ENCODE measurements at regions not wholly inside any gene's neighbourhood (a gene's known extent, or its start where the extent isn't known, plus 50 kb on each side); places are given as distances from the start of the nearest gene placed in this dataset.

GRCh38 chr1:29631361-29631760, 395.0 kb downstream of the PTPRU start:
- H3K27me3 ChIP-seq = peaks cover 0 to 22% (median 11%) of the 10 kb centered on the region in 7 donors
- 63 to 70% methylated on average over 5 of the region's 5 CpGs for WGBS, 2 donors

GRCh38 chr1:29630756-29631155, 394.4 kb downstream of the PTPRU start:
- no peaks in the 10 kb centered on the region for H3K4me1 ChIP-seq
- H3K27me3 ChIP-seq = peaks cover 0 to 26% (median 11%) of the 10 kb centered on the region in 7 donors
- no peak overlapping the region for H3K4me3 ChIP-seq
- TF ChIP-seq, protein P1, sequence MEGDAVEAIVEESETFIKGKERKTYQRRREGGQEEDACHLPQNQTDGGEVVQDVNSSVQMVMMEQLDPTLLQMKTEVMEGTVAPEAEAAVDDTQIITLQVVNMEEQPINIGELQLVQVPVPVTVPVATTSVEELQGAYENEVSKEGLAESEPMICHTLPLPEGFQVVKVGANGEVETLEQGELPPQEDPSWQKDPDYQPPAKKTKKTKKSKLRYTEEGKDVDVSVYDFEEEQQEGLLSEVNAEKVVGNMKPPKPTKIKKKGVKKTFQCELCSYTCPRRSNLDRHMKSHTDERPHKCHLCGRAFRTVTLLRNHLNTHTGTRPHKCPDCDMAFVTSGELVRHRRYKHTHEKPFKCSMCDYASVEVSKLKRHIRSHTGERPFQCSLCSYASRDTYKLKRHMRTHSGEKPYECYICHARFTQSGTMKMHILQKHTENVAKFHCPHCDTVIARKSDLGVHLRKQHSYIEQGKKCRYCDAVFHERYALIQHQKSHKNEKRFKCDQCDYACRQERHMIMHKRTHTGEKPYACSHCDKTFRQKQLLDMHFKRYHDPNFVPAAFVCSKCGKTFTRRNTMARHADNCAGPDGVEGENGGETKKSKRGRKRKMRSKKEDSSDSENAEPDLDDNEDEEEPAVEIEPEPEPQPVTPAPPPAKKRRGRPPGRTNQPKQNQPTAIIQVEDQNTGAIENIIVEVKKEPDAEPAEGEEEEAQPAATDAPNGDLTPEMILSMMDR (IDR thresholded peaks at IDR 0.05) = no peak
- ATAC-seq = no peak
- H3K9me3 ChIP-seq = peaks cover 0 to 12% (median 0%) of the 10 kb centered on the region in 11 donors
- 90 to 94% methylated on average over 1 of the region's 1 CpG for whole genome bisulfite sequencing, 2 donors
- no peak for DNase-seq
- intact Hi-C loops (cut with DNase I) = no loop called here
- no peak overlapping the region for H3K27ac ChIP-seq
- H3K36me3 ChIP-seq = no peaks in the 10 kb centered on the region

More at GRCh38 chr1:29631361-29631760, 395.0 kb downstream of the PTPRU start:
- intact Hi-C loops (cut with DNase I) = no loop called here
- Histone ChIP-seq H3K4me1 (no peaks in the 10 kb centered on the region), H3K27ac (no peak overlapping the region), H3K4me3 (no peak overlapping the region), H3K9me3 (peaks cover 0 to 12% (median 0%) of the 10 kb centered on the region in 11 donors), H3K36me3 (no peaks in the 10 kb centered on the region)
- ATAC-seq (no peak), DNase-seq (no peak)
- TF ChIP-seq, protein P1 (IDR thresholded peaks at IDR 0.05) = no peak

DNA sequence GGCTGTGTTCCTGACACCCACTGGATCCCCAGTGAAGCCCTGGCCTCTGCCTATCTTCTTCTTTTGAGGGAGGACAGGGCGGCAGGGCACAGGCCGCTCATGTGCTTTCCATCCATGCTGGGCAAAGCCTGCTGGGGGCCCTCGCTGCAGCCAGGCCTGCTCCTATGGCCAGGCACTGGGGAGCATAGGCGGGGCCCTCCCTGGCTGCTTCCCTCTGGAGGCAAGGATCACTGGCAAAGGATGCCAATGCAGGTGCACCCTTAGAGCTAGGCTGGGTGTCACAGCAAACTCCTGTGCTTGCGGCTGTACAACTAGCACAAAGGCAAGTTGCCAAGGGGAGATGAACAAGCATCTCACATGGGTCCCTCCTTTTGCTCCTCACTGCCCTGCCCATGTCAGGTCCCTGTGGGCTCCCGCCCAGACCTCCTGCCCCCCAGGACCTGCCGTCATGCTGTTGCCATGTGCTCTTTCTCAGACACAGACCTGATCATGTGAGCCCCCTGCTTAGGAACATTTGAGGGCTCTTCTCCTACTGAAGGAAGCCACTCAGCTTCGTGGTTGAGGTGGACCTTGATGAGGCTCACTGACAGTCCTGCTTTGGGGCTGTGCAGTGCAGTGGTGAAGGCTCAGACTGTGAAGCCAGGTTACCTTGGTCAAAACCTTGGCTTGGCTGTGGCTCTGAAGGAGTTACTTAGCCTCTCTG, 393.6 kb downstream of the PTPRU start:
- DNase-seq (no peak), ATAC-seq (no peak)
- no peaks in the 10 kb centered on the region for H3K4me1 ChIP-seq
- H3K4me3 ChIP-seq = no peak overlapping the region
- intact Hi-C loops (cut with DNase I) = no loop called here
- peaks cover 0 to 12% (median 0%) of the 10 kb centered on the region in 11 donors for H3K9me3 ChIP-seq
- 82 to 84% methylated on average over 8 of the region's 8 CpGs for WGBS, 2 donors
- H3K27me3 ChIP-seq = peaks cover 0 to 28% (median 11%) of the 10 kb centered on the region in 7 donors
- H3K27ac ChIP-seq = no peak overlapping the region
- TF ChIP-seq, protein P1 (IDR thresholded peaks at IDR 0.05) = no peak
- H3K36me3 ChIP-seq = no peaks in the 10 kb centered on the region

GRCh38 chr1:29629401-29629800, 393.1 kb downstream of the PTPRU start:
- no peaks in the 10 kb centered on the region for H3K4me1 ChIP-seq
- no peak overlapping the region for H3K27ac ChIP-seq
- WGBS, 2 donors = 56 to 57% methylated on average over 4 of the region's 4 CpGs
- H3K9me3 ChIP-seq = peaks cover 0 to 12% (median 0%) of the 10 kb centered on the region in 11 donors
- peaks cover 0 to 28% (median 7%) of the 10 kb centered on the region in 7 donors for H3K27me3 ChIP-seq
- H3K36me3 ChIP-seq = no peaks in the 10 kb centered on the region
- DNase-seq = no peak
- TF ChIP-seq, protein P1 (IDR thresholded peaks at IDR 0.05) = no peak
- no peak for ATAC-seq
- intact Hi-C loops (cut with DNase I) = no loop called here
- H3K4me3 ChIP-seq = no peak overlapping the region

All from heart right ventricle (tissue), 16 donors.